Kidney epithelial cell (primary cell): ENCODE measurements at regions not wholly inside any gene's neighbourhood (a gene's known extent, or its start where the extent isn't known, plus 50 kb on each side); places are given as distances from the start of the nearest gene placed in this dataset.

Experiments
- DNase-seq: peaks from one replicate; pipeline ENCODE4 v3.0.0-alpha.2; 2010; ENCODE audit warnings: low read depth
- H3K27me3 ChIP-seq: 2 replicates; pipeline ENCODE4 v1.6.0; 2011; ENCODE audit warnings: low read length; ENCODE audit not compliant: control insufficient read depth, insufficient read depth
- H3K36me3 ChIP-seq: 2 replicates; pipeline ENCODE4 v1.5.1; 2011; ENCODE audit warnings: low read length; ENCODE audit not compliant: control insufficient read depth, insufficient read depth
- H3K4me3 ChIP-seq: 2 replicates; pipeline ENCODE4 v1.5.1; 2011; ENCODE audit warnings: low read depth, mild to moderate bottlenecking, control low read depth, low read length
- TF ChIP-seq, protein P1 (sequence below): IDR thresholded peaks from 2 replicates; pipeline ENCODE4 v1.5.1; 2011; ENCODE audit warnings: mild to moderate bottlenecking, moderate library complexity, low read length, control low read depth, inconsistent platforms; ENCODE audit not compliant: insufficient read depth, poor library complexity, severe bottlenecking

- TF ChIP-seq, protein P1, sequence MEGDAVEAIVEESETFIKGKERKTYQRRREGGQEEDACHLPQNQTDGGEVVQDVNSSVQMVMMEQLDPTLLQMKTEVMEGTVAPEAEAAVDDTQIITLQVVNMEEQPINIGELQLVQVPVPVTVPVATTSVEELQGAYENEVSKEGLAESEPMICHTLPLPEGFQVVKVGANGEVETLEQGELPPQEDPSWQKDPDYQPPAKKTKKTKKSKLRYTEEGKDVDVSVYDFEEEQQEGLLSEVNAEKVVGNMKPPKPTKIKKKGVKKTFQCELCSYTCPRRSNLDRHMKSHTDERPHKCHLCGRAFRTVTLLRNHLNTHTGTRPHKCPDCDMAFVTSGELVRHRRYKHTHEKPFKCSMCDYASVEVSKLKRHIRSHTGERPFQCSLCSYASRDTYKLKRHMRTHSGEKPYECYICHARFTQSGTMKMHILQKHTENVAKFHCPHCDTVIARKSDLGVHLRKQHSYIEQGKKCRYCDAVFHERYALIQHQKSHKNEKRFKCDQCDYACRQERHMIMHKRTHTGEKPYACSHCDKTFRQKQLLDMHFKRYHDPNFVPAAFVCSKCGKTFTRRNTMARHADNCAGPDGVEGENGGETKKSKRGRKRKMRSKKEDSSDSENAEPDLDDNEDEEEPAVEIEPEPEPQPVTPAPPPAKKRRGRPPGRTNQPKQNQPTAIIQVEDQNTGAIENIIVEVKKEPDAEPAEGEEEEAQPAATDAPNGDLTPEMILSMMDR = no peak
- no peak for DNase-seq
- Histone ChIP-seq H3K4me3 (no peak overlapping the region), H3K27me3 (no peaks in the 10 kb centered on the region), H3K36me3 (no peaks in the 10 kb centered on the region)
Observed at GRCh38 chr10:123599366-123599849, 66.7 kb upstream of the GPR26 start.

DNA sequence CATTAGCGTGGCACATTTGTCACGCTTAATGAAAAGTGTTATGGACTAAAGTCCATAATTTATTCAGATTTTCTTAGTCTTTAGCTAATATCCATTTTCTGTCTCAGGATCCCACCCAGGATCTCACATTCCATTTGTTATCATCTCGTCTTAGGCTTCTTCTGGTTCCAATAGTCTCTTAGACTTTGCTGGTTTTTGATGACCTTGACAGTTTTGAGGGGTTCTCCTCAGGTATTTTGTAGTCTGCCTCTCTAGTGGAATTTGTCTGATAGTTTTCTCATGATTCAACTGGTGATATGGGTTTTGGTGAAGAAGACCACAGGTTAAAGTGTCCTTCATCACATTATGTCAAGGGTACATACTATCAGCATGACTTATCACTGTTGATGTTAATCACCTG lies 66.0 kb upstream of the GPR26 start:
- Histone ChIP-seq H3K4me3 (no peak overlapping the region), H3K36me3 (no peaks in the 10 kb centered on the region), H3K27me3 (no peaks in the 10 kb centered on the region)
- no peak for DNase-seq
- TF ChIP-seq, protein P1 = no peak

DNA sequence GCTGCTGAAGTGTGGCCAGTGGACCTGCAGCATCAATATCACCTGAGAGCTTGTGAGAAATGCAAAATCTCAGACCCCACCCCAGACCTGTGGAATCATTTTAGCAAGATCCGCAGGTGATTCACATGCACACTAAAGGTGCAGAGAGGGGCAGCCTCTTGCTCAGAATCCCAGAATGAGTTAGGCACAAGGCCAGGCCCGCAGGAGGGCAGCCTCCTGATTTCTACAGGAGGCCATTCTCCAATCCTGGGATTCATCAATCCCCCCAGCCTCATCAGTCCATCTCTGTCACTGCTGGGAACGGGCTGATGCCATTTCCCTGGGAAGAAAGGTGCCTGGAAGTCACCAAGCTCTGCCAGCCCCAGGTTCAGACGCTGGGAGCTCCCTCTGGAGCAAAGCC lies 63.0 kb upstream of the GPR26 start:
- H3K4me3 ChIP-seq = no peak overlapping the region
- no peaks in the 10 kb centered on the region for H3K27me3 ChIP-seq
- DNase-seq = no peak
- H3K36me3 ChIP-seq = no peaks in the 10 kb centered on the region
- TF ChIP-seq, protein P1 = no peak

GRCh38 chr10:123604506-123604905 lies 61.6 kb upstream of the GPR26 start:
- Histone ChIP-seq H3K4me3 (no peak overlapping the region), H3K27me3 (no peaks in the 10 kb centered on the region), H3K36me3 (no peaks in the 10 kb centered on the region)
- TF ChIP-seq, protein P1 = no peak
- no peak for DNase-seq

GRCh38 chr10:123606006-123606405 lies 60.1 kb upstream of the GPR26 start:
- Histone ChIP-seq H3K27me3 (no peaks in the 10 kb centered on the region), H3K4me3 (no peak overlapping the region), H3K36me3 (no peaks in the 10 kb centered on the region)
- DNase-seq = no peak
- TF ChIP-seq, protein P1 = no peak

DNA sequence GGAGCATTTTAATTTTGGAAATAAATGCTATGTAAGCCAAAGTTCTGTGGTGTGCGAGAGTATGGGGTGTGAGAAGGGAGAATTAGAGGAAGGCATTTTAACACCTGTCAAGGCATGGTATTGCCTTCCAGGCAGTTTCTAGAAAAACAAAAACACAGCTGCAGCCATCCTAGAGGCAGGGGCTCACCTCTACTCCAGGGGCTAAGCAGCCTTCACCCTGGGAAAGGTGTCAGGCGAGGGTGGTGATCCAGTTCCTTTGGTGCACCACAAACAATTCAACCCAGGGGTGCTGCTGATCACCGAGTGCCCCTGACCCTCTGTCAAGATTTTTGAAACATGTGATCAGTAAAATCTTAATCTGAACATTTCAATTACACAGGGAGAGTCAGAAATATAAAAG lies 59.2 kb upstream of the GPR26 start:
- DNase-seq = no peak
- Histone ChIP-seq H3K36me3 (no peaks in the 10 kb centered on the region), H3K27me3 (no peaks in the 10 kb centered on the region), H3K4me3 (no peak overlapping the region)
- TF ChIP-seq, protein P1 = no peak
